ENCODE measurements at regions not wholly inside any gene's neighbourhood (a gene's known extent, or its start where the extent isn't known, plus 50 kb on each side); places are given as distances from the start of the nearest gene placed in this dataset.

GRCh38 chr18:37649930-37650329 lies 84.3 kb upstream of the CELF4 start:
- DNase-seq (ENCODE audit: low spot score): no peak

GRCh38 chr18:37649416-37649815 lies 83.8 kb upstream of the CELF4 start:
- DNase-seq (ENCODE audit: low spot score): no peak

- no peak for DNase-seq (ENCODE audit: low spot score)
Measured at GRCh38 chr18:37641573-37641972, 76.0 kb upstream of the CELF4 start.

GRCh38 chr18:37640504-37640903 lies 74.9 kb upstream of the CELF4 start:
- no peak for DNase-seq (ENCODE audit: low spot score)

- no peak for DNase-seq (ENCODE audit: low spot score)
Measured at GRCh38 chr18:37639846-37640245, 74.2 kb upstream of the CELF4 start.

GRCh38 chr18:37637478-37637850 lies 71.9 kb upstream of the CELF4 start:
- DNase-seq (ENCODE audit: low spot score): no peak

- no peak for DNase-seq (ENCODE audit: low spot score)
Measured at GRCh38 chr18:37636831-37637477, 71.4 kb upstream of the CELF4 start.

GRCh38 chr18:37634516-37634915 lies 68.9 kb upstream of the CELF4 start:
- DNase-seq (ENCODE audit: low spot score): no peak

GRCh38 chr18:37631422-37631821 lies 65.8 kb upstream of the CELF4 start:
- no peak for DNase-seq (ENCODE audit: low spot score)

- DNase-seq (ENCODE audit: low spot score): no peak
Measured at GRCh38 chr18:37630334-37630733, 64.7 kb upstream of the CELF4 start.

GRCh38 chr18:37628470-37629220 lies 63.0 kb upstream of the CELF4 start:
- DNase-seq (ENCODE audit: low spot score): no peak

- DNase-seq (ENCODE audit: low spot score): no peak
Measured at GRCh38 chr18:37624318-37624717, 58.7 kb upstream of the CELF4 start.

- no peak for DNase-seq (ENCODE audit: low spot score)
Measured at GRCh38 chr18:37619964-37620363, 54.4 kb upstream of the CELF4 start.

- DNase-seq (ENCODE audit: low spot score): no peak
Measured at GRCh38 chr18:37617623-37618022, 52.0 kb upstream of the CELF4 start.

All from kidney capillary endothelial cell (primary cell).